ENCODE measurements at regions not wholly inside any gene's neighbourhood (a gene's known extent, or its start where the extent isn't known, plus 50 kb on each side); places are given as distances from the start of the nearest gene placed in this dataset.
"Not testable (repeated sequence)": the region's sequence is repeated elsewhere in the genome, so short reads cannot be mapped to it uniquely, and the experiment has no call there.

- TF ChIP-seq POLR2AphosphoS5 (IDR thresholded peaks at IDR 0.05; ENCODE audit: borderline replicate concordance, low read depth, low read length); EZH2 (IDR thresholded peaks at IDR 0.05); FOXP2 (optimal IDR thresholded peaks at IDR 0.05; ENCODE audit: control extremely low read depth, extremely low read length, insufficient read depth): not testable (repeated sequence)
These were observed 745.4 kb downstream of the GRXCR1 start for GRCh38 chr4:43637893-43638292.

Measured in SK-N-MC (cell line).